Brain pericyte (primary cell): ENCODE measurements at regions not wholly inside any gene's neighbourhood (a gene's known extent, or its start where the extent isn't known, plus 50 kb on each side); places are given as distances from the start of the nearest gene placed in this dataset.

Experiments used
- DNase-seq: peaks from one replicate; pipeline ENCODE4 v3.0.0-alpha.2; 2012; ENCODE audit warnings: low read depth, low spot score

DNA sequence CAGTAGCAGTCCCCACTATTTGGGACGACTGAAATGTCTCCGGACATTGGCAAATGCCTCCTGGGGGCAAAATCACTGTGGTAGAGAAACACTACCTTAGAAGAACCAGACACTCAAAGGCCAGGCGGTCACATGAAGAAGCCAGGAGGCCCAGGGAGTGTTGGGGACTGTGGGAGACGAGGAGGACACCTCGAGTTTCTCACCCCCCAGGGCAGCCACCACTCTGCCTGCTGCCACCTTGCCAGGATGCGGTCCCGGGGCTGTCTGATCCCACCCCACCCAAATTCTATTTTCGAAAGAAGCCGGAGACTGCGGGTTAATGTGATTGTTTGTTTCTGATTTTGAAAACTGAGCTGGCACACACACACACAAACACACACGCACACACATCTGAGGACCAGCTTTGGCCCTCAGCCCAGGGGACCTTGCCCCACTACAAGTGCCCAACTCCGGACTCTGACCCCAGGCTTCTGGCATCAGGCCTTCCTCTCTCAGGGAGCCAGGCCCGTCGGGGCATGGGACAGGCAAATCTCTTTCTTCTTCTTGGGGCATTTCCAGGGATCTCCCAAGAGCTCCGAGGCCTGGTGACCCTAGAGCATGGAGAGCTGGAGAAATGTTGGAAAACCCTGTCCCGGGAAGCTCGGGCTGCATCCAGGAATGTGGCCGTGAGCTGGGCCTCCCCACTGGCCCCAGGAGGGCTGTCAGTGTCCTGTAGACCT, 187.5 kb upstream of the PMEPA1 start:
- no peak for DNase-seq

DNA sequence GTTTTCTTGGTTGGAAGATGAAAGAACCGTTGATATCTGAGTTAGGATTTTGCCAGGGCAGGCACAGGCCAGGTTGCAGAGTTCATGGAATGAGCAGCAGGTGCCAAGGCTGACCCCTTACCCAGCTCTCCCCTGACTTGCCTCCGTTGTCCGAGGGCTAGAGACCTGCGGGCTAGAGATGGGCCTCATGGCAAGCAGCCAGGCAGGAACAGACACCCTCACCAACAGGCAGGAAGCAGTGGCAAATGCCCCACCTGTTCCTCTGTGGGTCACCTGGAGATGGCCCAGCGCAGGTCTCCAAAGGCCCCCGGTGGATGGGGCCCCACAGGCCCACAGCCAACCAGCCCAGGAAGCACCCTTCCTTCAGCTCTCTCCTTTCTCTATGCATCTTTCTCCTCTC, 186.7 kb upstream of the PMEPA1 start:
- no peak for DNase-seq

DNA sequence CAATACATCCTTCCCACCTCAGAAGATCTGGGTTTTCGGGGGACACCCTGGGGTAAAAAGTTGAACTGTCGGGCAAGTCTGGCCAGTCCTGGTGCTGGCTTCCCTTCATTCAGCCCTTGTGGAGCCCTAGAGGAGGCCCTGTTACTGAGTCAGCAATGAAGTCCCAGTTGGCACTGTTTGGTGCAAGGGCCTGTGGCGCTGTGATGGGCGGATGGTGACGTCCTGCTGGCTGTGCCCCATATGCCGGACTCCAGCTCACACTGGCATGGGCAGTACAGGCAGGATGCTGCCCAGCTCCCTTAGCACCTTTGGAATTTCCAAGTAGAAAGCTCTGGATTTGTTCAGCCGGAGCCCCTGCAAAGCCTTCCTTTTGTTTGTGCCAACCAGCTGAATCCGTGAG, 186.2 kb upstream of the PMEPA1 start:
- no peak for DNase-seq

DNA sequence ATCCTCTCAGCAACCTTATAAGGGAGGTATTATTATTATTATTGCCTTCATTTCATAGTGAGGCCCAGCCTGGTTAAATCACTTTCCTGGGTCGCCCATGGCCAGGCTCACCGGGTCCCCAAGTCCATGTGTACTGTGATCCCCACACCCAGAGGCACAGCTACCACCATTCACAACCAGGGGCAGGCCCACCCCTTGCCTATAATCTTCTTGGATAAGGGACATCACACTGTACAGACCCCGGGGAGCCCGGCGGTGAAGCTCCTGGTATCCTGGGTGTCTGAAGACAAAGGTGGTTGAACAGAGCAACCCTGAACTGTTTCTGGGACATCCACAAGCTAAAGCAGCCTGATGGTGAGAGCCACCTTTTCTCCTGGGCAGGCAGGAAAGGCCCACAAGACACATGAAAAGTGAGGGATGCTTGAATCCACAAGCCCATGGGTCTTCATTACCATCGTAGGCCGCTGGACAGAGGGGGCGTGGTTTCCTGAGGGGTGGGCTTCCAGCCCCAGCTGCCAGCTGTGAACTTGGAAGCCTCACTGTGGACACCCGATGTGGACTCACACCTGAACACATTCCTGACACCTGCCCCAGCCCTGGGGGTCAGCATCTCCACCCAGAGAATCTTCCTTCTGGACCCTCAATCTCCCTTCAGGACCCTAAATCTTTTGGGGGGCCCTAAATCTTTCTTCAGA, 185.5 kb upstream of the PMEPA1 start:
- no peak for DNase-seq

DNA sequence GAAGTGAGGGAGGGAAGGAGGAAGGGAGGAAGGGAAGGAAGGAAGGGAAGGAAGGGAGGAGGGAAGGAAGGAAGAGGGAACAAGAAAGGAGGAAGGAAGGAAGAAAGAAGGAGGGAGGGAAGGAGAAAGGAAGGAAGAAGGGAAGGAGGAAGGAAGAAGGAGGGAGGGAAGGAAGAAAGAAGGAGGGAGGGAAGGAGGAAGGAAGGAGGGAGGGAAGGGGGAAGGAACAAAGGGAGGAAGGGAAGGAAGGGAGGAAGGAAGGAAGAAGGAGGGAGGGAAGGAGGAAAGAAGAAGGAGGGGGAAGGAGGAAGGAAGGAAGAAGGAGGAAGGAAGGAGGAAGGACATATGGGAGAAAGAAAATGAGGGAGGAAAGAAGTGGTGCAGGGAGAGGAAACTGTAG, 184.7 kb upstream of the PMEPA1 start:
- no peak for DNase-seq

DNA sequence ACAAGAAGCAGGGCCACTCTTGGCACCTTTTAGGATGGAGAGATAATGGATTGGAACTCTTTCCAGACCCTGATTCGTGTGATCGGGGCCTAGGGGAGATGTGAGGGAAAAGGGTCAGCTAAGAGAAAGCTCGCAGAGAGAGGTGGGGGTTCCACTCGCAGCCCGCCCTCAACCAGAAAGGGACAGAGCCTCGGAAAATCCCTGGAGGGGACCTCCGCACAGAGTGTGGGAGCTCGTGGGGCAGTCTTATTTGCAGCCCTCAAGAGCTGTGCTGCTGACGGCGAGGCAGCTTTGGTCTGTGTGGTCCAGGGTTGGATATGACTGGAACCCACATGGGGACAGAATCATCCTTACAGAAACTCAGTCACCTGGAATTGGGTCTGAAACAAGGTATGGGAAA, 184.3 kb upstream of the PMEPA1 start:
- DNase-seq, result no peak

DNA sequence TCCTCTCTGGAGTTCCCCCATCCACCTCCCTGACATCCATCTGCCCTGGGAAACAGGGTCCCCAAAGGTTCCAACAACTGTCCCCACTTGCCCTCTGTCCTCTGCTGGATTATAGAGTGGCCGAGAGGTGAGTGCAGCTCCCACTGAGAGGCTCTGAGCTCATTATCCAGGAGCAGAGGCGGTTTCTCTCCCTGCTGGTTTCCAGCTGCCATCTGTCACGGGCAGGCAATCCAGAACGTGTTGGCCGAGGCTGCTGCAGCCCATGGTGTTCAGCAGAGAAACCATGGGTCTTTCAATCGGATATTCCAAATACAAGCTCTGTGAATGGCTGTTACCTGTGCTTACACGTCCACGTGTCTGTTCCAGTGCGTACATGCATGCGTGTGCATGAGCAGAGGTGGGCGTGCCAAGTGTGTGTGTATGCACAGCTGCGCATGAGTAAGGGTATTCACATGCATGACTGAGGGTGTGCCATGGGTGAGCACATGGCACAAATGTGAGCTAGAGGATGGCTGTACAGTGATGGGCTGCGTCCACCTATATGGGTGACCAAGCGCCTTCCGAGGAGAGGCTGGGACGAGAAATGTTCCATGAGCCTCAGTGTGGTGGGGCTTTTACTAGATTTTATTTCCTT, 183.7 kb upstream of the PMEPA1 start:
- DNase-seq, result no peak

DNA sequence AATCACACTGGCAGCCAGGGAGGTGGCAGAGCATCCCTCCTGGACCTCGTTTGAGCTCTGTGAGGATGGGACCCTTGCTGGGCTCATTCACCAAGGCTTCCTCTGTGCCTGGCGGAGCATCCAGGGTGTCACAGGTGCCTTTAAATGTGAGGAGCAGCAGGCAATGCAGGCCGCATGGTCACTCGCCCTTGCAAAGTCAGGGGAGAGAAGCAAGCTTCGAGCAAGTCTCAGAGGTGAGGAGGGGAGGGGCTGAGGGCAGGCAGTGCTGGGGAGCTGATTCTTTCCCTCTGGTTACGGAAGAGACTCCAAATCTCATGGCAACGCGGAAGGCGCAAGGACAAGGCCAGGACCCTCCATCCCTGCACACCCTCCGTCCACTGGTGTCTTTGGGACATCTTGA, 182.7 kb upstream of the PMEPA1 start:
- no peak for DNase-seq

DNA sequence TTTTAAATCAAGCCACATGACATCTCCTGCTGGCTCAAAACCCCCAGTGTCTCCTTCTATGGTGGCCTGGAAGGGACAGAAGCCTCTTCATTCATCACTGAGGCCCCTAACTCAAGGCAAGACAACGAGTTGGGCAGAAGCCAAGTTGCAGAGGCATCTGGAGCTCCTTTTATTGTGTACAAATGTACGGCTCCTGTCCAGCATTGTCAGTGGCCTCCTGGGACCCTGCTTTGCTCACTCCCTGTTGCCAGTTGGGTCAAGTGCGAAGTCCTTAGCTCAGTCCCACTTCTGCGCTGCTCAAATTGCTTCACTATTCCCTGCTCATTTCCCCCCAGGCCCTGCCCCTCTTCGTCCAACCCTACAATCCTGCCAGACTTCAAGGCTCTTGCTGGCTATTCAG, 181.2 kb upstream of the PMEPA1 start:
- DNase-seq, result no peak

DNA sequence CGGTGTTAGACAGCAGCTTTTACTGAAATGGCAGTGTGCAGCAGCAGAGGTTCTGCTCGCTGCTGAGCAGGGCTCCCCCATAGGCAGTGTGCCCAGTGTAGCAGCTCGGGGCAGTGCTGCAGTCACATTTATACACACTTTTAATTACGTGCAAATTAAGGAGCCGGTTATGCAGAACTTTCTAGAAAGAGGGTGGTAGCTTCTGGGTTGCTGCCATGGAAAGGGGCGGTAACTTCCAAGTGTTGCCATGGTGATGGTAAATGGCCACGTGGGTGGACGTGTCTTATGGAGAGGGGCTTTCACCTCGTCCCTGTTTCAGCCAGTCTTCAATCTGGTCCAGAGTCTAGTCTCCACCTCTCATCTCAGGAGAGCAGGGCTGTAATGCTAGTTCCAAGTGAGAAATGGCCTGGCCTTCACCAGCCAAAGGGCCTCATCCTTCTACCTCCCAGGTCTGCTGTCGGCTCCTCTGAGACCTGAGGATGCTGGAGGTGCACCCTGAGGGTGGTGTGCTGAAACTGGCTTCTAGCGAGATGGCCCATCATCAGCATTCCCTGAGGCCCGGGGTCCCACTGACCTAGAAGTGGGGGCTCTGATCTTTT, 180.5 kb upstream of the PMEPA1 start:
- no peak for DNase-seq

DNA sequence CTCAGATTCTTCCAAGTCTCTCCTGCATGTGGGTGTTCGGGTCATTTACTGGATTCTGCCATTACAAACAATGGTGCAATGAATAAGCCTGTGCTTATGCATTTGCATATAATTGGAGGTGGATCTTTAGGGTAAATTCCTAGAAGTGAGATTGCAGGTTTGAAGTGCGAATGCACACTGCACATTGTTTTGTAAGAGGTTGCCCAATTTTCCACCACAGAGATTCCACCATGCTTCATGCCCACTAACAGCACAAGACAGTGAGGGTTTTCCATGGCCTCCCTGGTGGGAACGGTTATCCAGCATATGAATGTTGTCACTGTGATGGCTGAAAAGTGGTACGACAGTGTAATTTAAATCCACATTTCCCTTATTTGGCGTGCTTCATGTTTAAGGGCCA, 178.8 kb upstream of the PMEPA1 start:
- DNase-seq, result no peak

DNA sequence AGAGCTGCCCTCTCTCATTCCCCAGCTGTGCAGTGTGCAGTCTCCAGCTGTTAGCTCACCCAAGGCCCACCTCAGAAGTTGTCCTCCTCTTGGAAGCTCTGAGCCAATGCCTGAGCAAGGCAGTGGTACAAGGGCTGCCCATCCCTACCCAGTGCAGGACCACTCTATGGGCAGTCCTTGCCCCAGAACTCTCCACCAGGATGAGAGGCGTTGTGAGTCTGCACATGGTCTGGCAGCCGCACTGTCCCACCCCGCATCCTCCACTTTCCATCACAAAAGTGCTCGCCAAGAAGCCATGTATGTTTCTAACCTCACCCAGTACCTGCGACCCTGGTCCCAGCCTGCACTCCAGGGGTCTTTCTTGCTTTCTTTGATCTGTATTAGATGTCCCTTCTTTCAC, 175.1 kb upstream of the PMEPA1 start:
- no peak for DNase-seq

DNA sequence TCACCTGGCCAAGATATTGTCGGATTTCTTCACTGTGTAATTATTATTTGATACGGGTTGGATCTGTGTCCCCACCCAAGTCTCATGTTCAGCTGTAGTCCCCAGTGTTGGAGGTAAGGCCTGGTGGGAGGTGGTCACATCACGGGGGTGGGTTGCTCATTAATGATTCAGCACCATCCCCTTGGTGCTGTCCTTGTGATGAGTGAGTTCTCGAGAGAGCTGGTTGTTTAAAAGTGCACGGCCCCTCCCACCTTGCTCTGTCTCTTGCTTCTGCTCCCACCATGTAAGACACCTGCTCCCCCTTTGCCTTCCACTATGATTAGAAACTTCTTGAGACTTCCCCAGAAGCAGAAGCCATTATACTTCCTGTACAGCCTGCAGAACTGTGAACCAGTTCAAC, 173.9 kb upstream of the PMEPA1 start:
- no peak for DNase-seq

DNA sequence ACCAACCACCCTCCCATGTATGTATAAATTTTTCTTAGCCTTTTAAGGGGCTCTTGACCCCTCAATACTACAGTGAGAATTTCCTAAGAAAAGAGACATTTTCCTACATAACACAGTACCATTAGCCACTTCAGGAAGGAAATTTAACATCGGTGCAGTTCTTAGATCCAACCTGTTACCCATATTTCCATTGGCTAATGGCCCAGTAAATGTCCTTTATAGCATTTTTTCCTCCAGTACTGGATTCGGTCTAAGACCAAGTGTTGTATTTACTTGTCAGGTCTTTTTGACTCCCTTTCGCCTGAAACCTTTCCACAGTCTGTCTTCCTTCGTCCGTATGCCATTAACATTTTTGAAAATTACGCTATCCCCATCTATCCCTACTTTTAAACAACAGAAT, 173.4 kb upstream of the PMEPA1 start:
- DNase-seq, result no peak

DNA sequence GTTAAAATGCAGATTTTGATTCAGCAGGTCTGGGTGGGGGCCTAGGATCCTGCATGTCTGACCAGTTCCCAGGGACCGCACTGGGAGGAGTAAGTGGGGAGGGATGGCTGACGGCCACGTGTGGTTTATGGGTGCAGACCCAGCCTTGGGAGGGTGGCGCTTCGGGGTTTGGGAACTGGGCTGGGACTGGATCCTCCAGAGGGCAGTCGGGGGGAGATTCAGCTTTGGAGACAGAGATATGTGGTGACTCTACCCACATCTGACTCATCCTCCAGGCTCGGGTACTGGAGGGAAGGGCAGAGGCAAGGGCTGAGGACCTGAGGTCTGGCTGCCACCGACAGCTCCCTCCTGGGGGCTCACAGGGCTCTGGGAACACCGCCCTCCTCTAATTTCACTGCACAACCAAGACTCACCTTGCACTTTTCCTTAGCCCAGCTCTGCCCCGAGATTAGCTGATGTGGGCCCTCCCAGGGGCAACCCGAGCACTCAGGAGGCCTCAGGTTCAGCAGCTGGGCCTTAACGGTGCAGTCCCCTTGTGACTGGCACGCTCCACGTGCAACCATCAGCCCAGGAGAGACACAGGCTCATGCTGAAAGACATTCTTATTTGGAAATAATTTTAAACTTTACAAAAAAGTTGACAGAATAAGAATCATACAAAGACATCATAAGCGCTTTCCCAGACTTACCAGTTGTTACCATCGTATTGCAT, 172.8 kb upstream of the PMEPA1 start:
- no peak for DNase-seq

DNA sequence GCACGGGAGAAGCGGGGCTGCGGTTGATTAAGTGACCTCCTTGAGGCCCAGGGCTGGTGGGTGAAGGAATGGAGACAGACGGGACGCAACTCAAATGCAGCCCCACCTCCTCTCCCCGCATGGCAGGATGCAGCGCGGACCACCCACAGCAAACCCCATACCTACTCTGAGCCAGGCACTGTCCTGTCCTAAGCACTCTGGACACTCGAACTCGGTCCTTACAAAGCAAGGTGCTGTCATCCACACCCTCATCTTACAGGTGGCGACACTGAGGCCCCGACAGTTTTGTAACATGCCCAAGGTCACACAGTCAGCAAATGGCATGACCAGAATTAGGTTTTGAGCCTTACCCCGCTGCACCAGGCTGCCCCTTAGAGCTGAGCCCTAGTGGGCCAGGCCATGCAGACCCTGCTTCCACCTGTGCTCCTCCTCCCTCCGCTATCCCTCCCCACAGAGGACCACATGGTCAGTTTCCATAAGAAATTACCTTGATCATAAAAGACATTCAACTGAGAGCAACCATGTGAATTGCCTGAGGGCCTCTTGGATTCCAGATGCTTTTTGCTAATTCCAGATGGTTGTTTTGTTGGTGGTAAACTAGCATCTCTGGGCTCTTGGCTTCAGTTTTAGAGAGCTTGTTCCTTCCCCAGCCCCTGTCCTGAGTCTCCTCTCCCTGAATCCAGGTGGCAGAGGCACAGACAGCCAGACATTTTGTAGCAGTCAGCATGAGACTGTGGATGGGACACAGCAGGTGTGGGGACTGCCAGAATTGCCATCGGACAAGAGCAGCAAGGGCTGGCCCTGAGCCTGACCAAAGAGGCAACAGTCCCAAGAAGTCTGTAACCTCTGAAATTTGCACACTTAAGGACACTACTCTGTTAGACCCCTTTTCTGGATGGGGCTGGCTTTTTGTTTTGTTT, 171.9 kb upstream of the PMEPA1 start:
- DNase-seq, result no peak

DNA sequence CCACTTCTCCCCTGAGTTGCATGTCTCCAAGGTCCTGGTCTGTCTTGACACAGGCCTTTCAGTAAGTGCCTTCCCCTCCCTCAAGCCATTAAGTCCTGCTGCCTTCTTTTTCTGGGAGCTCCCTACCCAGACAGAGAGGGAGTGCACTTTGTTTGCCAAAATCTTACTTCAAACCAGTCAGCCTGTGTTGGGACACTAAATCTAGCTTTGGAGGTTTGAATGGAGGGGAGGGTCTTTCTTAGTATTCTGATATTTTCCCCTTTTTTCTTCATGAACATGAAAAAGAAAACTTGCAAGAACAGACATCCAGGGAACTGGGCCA, 170.7 kb upstream of the PMEPA1 start:
- DNase-seq, result no peak

DNA sequence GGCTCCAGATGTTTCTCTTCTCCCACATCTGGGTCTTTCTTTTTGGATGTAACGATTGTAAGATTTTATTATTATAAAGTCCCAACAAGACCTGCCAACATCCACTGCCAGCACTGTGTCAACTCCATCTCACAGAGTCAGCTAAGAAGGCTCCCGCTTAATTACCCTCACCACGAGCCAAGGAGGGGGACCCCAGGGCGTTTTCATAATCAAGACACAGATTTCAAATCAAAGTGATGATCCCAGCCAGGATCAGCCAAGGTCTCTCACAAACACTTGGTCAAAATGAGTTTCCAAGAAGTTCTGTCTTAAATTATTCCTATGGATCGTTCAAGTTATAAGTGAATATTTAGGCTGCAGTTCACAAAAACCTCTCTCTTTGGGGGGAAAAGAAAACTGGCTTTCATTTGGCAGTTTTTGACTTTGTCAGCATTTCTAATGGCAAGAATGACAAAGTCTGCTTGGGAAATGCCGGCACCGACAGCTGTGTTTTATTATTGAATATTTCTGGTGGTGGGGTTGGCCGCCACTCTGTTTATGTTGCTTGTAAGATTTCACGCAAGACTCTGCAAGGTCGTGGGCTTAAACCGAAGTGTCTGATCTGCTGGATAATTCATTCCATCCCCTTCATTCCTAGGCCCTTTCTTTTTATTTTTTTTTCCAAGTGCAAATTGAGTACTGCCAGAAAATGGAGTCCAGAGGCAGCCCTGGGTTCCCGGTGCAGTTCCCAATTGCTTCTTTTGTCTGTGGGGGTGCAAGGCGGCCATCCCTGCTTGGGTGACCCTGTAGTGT, 170.2 kb upstream of the PMEPA1 start:
- peak; percentile 36 for DNase-seq

DNA sequence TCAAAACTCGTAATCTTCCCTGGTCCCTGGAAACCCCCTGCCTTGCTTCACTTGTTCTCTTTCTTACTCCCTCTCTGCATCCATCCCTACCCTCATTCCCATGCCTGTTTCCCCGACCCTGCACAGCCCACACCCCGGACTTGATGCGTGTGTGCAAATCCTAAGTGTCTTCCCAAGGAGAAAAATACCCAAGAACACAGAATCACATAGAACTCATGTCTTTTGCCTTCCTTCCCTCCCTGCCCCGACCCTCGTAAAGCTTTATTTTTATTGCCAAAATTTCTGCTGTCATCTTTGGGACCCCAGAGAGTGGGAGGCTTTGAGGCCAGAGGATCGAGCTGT, 169.6 kb upstream of the PMEPA1 start:
- DNase-seq, result no peak

DNA sequence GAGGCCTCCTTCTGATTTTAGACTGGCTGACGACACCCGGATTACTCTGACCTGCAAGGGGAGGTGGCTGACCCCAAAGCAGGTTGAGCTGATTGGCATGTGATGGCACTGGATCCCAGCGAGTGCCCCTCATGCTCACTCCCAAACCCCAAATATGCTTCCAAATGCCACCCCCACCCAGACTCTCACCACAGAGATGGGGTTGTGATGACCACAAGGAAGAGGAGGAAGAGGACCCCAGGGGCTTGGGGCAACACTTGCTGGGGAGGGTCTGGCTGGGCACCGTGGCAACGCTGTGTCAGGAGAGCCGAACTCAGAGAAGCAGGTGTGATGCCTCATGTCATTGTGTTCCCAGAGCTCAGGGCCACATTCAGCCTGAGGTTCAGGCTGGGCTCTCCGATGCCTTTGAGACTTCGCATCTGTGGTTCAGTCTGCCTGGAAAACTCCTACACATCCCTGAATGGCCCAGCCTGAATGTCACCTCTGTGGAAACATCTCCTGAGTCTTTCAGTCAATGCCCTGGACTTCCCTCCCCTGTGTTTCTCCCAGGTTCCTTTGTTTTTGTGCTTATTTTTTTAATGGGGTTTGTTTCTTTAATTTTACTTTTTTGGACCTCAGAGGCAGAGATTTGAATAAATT, 169.1 kb upstream of the PMEPA1 start:
- no peak for DNase-seq
